GM21717 (cell line): ENCODE measurements at regions not wholly inside any gene's neighbourhood (a gene's known extent, or its start where the extent isn't known, plus 50 kb on each side); places are given as distances from the start of the nearest gene placed in this dataset.

Experiments
- ATAC-seq: cut with Tn5 transposase; IDR thresholded peaks from one replicate; pipeline ENCODE4 v1.9.1; 2021; ENCODE audit warnings: mild to moderate bottlenecking, moderate library complexity; ENCODE audit not compliant: unreplicated experiment

DNA sequence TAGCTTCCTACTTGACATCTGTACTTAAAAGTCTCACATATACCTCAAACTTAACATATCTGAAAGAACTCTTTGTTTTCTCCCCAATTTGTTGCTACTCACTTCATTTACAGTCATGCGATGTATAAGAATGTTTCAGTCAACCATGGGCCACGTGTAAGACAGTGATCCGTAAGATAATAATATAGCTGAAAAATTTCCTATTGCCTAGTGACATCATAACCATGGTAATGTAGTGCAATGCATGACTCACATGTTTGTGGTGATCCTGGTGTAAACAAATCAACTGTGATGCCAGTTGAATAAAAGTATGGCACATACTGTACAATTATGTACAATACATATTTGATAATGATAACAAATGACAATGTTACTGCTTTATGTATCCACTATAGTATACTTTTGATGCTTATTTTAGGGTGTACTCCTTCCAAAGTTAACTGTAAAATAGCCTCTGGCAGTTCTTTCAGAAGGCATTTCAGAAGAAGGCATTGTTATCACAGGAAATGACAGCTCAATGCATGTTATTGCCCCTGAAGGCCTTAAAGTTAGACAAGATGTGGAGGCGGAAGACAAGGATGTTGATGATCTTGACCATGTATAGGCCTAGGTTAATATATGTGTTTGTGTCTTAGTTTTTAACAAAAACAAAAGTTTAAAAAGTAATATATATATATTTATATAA, 579.0 kb downstream of the EPHA7 start:
- ATAC-seq: no peak

DNA sequence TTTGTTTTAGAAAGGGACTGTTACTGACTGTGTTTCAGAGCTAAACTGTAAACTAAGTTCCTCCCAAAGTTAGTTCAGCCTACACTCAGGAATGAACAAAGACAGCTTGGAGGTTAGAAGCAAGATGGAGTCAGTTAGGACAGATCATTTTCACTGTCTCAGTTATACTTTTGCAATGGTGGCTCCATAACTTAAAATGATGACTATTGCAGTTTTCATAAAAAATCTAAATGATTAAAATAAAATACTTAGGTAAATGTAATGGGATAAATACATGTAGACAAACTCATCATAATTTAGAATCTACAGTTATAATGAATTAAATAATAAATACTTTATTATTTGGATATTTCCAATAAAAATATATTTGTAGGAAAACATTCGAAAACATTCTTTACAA, 590.6 kb downstream of the EPHA7 start:
- ATAC-seq: no peak

GRCh38 chr6:92827104-92827503, 592.3 kb downstream of the EPHA7 start:
- no peak for ATAC-seq

- no peak for ATAC-seq
These were observed 592.7 kb downstream of the EPHA7 start for GRCh38 chr6:92826633-92827032.

- no peak for ATAC-seq
These were observed 597.1 kb downstream of the EPHA7 start for GRCh38 chr6:92822222-92822621.

DNA sequence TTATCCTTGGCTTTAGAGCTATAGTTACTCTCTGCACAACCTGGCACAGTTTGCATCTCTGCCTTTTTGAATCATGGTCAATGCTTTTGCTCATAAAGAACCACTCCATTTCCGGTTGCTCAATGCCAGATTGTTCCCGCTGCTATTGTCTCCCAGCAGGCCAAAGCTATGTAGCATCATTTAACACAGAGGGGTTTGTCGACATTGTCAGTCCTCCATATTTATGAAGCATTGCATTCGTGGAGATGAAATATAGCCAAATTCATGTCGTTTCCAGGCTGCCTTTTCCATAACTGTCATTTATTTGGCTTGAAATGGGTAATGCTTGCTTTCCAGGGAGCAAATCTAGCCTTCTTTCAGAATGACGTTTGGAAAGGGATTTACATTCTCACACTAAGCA, 598.8 kb downstream of the EPHA7 start:
- no peak for ATAC-seq

GRCh38 chr6:92810913-92811312, 608.4 kb downstream of the EPHA7 start:
- peak; percentile 100 for ATAC-seq

- ATAC-seq: no peak
These were observed 613.1 kb downstream of the EPHA7 start for GRCh38 chr6:92806254-92806653.

DNA sequence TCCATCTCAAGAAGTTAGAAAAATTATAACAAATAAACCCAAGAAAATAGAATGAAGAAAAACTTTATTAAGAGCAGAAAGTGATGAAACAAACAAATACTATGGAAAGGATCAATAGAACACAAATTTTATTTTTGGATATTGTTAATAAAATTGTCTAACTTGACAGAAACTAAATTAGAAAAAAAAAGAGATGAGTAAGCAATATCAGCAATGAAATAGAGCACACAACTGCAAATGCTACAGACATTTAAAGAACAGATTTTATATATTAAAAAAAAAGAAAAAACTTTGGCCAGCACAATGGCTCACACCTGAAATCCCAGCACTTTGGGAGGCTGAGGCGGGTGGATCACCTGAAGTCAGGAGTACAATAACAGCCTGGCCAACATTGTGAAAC, 628.0 kb downstream of the EPHA7 start:
- no peak for ATAC-seq

DNA sequence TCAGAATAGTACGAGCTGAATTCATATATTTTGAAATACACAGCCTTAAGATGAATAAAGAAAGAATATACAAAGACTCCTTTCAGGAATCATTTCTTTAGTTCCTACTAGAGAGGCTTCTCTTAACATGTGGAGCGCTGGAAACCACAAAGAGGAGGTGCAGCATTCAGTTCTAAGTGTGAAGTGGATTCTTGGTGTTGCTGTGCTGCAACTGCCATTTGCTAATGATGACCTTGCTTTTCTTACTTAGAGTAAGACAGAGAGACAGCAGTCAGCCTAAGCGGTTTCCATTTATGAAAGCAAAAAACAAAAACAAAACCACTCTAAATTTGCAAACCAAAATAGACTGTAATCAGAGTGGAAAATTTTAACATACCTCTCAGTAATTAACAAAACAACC, 629.0 kb downstream of the EPHA7 start:
- ATAC-seq: no peak

GRCh38 chr6:92784235-92784634, 635.1 kb downstream of the EPHA7 start:
- ATAC-seq: no peak

DNA sequence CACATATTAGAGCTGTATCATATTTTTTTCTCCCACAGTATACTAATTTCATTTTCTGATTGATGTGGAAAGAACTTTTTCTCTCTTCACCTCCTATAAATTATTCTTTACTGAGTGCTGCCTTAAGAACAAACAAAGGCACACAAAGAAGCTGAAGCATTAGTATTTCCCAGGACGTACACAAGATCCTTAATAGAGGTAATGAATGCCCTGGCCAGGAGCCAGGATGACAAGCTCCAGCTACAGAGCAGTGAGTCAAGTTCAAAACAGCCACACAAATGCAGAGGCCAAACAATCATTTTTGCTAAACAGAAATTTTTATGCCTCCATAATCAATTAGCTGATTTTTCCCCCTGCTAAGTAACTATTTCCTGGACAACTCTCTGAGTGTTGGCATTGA, 639.6 kb downstream of the EPHA7 start:
- no peak for ATAC-seq

GRCh38 chr6:92777146-92777740, 642.1 kb downstream of the EPHA7 start:
- peak; percentile 87 for ATAC-seq

DNA sequence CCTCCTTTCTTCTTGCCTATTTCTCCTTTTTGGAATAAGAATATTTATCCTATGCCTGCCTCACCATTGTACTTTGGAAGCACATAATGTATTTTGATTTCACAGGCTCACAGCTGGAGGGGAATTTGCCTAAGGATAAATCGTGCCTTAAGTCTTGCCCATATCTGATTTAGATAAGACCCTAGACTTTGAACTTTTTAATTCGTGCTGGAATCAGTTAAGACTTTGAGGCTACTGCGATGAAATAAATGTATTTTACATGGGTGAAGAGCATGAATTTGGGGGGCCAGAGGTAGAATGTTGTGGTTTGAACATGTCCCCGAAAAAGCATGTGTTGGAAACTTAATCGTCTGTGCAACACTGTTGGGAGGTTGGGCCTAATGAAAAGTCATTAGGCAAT, 648.8 kb downstream of the EPHA7 start:
- ATAC-seq: no peak

GRCh38 chr6:92767101-92767500, 652.3 kb downstream of the EPHA7 start:
- ATAC-seq: no peak

DNA sequence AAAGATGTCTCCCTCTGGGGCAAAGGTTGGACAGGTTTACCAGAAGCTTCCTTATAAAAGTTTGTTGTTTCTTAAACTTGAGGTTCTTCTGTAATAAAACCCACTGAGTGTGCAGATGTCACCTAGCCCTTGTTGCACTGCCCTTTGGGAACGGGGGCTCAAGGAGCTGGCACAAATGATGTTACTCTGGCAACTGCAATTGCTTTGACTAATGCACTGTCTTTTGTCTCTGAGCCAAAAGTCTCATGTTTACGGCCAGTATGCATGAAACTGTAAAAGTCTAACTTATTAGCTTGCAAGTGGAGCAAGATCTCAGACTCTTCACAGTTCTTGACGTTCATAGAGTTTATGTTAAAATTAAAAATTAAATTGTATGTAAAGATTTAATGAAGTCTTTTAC, 655.7 kb downstream of the EPHA7 start:
- no peak for ATAC-seq

DNA sequence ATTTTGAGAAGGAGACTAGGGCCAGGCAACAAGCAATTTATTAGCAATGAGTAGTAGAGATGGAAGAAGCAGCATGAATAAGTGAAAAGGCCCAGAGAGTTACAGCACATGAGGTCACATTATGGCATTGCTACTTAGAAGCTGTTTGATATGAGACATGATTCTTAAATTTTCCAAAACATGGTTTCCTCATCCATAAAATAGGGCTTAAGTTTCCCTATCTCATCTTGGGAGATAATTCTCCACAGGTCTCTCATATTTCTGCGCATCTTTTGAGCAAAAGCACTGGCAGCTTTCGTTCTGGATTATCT, 656.1 kb downstream of the EPHA7 start:
- ATAC-seq: no peak

DNA sequence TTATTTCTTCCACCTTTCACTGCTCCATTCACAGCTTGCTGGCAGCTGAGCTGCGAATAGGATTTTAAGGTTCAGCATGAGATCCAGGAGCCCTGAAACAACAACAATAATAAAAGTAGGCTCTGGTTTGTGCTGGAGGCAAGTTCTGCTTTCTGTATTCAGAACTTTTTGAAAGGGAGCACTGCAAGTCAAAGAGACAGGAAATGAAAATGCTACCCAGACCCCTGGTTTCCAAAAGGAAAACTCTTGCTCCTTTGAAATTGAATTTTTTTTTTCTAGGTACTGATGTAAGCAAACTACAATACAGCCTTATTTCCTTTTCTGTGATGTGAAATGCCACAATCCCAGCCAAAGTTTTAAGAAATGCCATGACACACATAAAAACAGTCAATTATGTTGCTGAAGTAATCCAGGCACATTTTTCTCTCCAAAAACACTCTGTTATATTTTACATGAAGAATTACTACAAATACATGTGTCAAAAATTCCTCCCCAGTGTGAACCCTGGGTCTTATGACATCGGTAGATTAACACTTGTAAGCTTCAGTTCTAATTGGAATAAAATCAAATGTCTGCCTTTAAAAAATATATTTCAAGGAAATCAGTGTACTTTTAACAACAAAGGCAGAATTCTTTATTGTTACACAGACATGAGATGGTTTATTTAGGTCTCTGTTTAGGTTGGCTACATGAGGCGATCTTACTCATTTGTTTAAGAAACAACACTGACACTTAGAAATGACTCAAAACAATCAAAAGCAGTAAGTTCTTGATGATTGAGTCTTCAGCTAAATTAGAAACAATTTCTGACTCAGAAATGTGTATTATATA, 656.7 kb downstream of the EPHA7 start:
- no peak for ATAC-seq

GRCh38 chr6:92759178-92759577, 660.2 kb downstream of the EPHA7 start:
- ATAC-seq: no peak

DNA sequence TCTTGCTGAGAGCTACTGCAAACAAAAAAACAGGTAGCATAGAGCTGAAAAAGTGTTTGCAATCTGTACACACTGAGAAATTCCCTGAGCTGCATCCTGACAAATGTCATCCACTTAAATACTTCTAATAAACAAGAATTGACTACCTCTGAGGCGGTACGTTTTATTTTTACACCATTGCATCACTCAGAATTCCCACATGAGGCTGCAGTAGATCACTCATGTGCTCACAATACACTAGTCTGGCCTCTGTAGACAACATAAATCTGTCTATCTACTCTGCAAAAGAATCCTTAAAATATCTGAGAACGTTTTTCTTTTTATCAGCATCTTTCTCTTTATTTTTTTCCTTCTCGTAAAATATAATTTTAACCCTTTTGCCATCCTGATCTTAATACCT, 661.4 kb downstream of the EPHA7 start:
- no peak for ATAC-seq

- ATAC-seq: no peak
These were observed 662.4 kb downstream of the EPHA7 start for GRCh38 chr6:92756912-92757311.

GRCh38 chr6:92753956-92754355, 665.4 kb downstream of the EPHA7 start:
- ATAC-seq: no peak
